K562 (cell line): ENCODE measurements at regions not wholly inside any gene's neighbourhood (a gene's known extent, or its start where the extent isn't known, plus 50 kb on each side); places are given as distances from the start of the nearest gene placed in this dataset.

Source experiments
- ATAC-seq: fragments of 200-7000 bp; cut with Tn5 transposase; 3 replicates; pipeline ENCODE4 v1.9.1; 2020; ENCODE audit warnings: moderate library complexity
- BruUV-seq: library from RNA; stranded (reverse); fragments of 400-500 nt; replicated peaks from 2 replicates; lab custom pipeline; 2021; lab: Mats Ljungman, UMichigan
- CTCF ChIA-PET: fragments of 300-600 bp; formaldehyde crosslinking; extraction: SDS; loops from one replicate; lab custom pipeline; 2021; ENCODE audit warnings: low intra/inter-chr PET ratio; lab: Yijun Ruan, JAX
- POLR2A ChIA-PET: fragments of 300-600, 350-650 bp; sonication (Branson Sonifier 250); formaldehyde crosslinking; extraction: SDS; loops from one replicate; lab custom pipeline; 2021; ENCODE audit warnings: antibody characterized with exemption, inconsistent platforms; lab: Yijun Ruan, JAX
- DNase-seq, 4 experiments: peaks; one replicate each; pipeline versions ENCODE4 v3.0.0 to v3.0.0-alpha.2; 2011 to 2018; ENCODE audit warnings: low spot score in 3 of 4, mixed read lengths in 3 of 4; ENCODE audit errors: extremely low read depth in 1 of 4
- FAIRE-seq: peaks from 2 replicates; lab custom pipeline; 2011; peaks lifted over from hg19 to GRCh38; lab: Jason Lieb, UNC
- H2AFZ ChIP-seq: 2 replicates; pipeline ENCODE4 v1.6.0; 2011; ENCODE audit warnings: low read depth, low read length, control low read depth, inconsistent platforms
- H3K27ac ChIP-seq: fragments of 200-600 bp; 3 replicates; pipeline ENCODE4 v1.8.0; 2011; ENCODE audit warnings: low read depth, mild to moderate bottlenecking, control low read depth, inconsistent platforms, low read length, moderate library complexity, mixed read lengths; ENCODE audit errors: extremely low read depth
- H3K27me3 ChIP-seq, 2 experiments: fragments of 300-600 bp in 1 of 2; 2 replicates in 1 of 2; 3 replicates in 1 of 2; pipeline versions ENCODE4 v1.6.0 to v1.8.0; 2011; ENCODE audit warnings: inconsistent platforms in 2 of 2, low read length in 2 of 2, mild to moderate bottlenecking in 1 of 2, mixed read lengths in 1 of 2, moderate library complexity in 1 of 2; ENCODE audit not compliant: control insufficient read depth in 2 of 2, insufficient read depth in 2 of 2
- H3K36me3 ChIP-seq: fragments of 300-600 bp; 3 replicates; pipeline ENCODE4 v1.8.0; 2011; ENCODE audit warnings: mild to moderate bottlenecking, low read length, inconsistent platforms; ENCODE audit not compliant: control insufficient read depth, insufficient read depth
- H3K4me1 ChIP-seq, 2 experiments: fragments of 200-600 bp in 1 of 2; replicated peaks in 1 of 2; 2 replicates in 1 of 2; 3 replicates in 1 of 2; pipeline versions ENCODE4 v1.5.1 to v1.8.0; 2011; ENCODE audit warnings: inconsistent platforms in 2 of 2, low read length in 2 of 2, mild to moderate bottlenecking in 1 of 2, mixed read lengths in 1 of 2, moderate library complexity in 1 of 2; ENCODE audit not compliant: control insufficient read depth in 2 of 2, insufficient read depth in 2 of 2
- H3K4me2 ChIP-seq: 2 replicates; pipeline ENCODE4 v1.6.1; 2011; ENCODE audit warnings: low read length, control low read depth, inconsistent platforms, mixed read lengths; ENCODE audit not compliant: insufficient read depth
- H3K4me3 ChIP-seq: fragments of 200-600 bp; sonication (generic), shearing (Covaris generic); 2 replicates; pipeline ENCODE4 v1.5.1; 2016; ENCODE audit warnings: control low read depth, inconsistent platforms
- H3K79me2 ChIP-seq: fragments of 200-600 bp; 3 replicates; pipeline ENCODE4 v1.8.0; 2011; ENCODE audit warnings: low read length, inconsistent platforms; ENCODE audit not compliant: control insufficient read depth, insufficient read depth
- H3K9ac ChIP-seq, 2 experiments: 2 replicates each; pipeline versions ENCODE4 v1.6.0 to v1.6.1; 2011; ENCODE audit warnings: low read depth in 2 of 2, low read length in 2 of 2, control low read depth in 1 of 2, inconsistent platforms in 1 of 2, mild to moderate bottlenecking in 1 of 2, mixed read lengths in 1 of 2; ENCODE audit not compliant: insufficient read depth in 1 of 2
- H3K9me1 ChIP-seq: one replicate; pipeline ENCODE4 v1.6.0; 2011; ENCODE audit warnings: inconsistent platforms, mild to moderate bottlenecking, low read length, moderate library complexity; ENCODE audit not compliant: control insufficient read depth, insufficient read depth
- H3K9me3 ChIP-seq: replicated peaks from 2 replicates; pipeline ENCODE4 v1.5.1; 2011; ENCODE audit warnings: low read depth, low read length, inconsistent platforms; ENCODE audit not compliant: control insufficient read depth, insufficient read depth
- H4K20me1 ChIP-seq: replicated peaks from 2 replicates; pipeline ENCODE4 v1.6.1; 2011; ENCODE audit warnings: low read length, inconsistent platforms, mixed read lengths; ENCODE audit not compliant: control insufficient read depth, insufficient read depth
- CBFA2T2 ChIP-seq: fragments of 450-650 bp; conservative IDR thresholded peaks from 2 replicates; pipeline ENCODE4 v1.6.1; 2017; ENCODE audit warnings: mild to moderate bottlenecking
- CREB3 ChIP-seq: fragments of 450-650 bp; conservative IDR thresholded peaks from 2 replicates; pipeline ENCODE4 v1.6.1; 2016; ENCODE audit warnings: missing genetic modification characterization, low read depth, mild to moderate bottlenecking, missing compliant biosample characterization, moderate library complexity
- HMG20B ChIP-seq: fragments of 250-450 bp; sonication (Bioruptor Pico); IDR thresholded peaks from 2 replicates; pipeline ENCODE4 v1.5.0; 2021; ENCODE audit warnings: mild to moderate bottlenecking
- NFIX ChIP-seq: fragments of 250-450 bp; sonication (Bioruptor Pico); IDR thresholded peaks from 2 replicates; pipeline ENCODE4 v1.4.0; 2020; ENCODE audit warnings: low read depth, mild to moderate bottlenecking, moderate library complexity
- RBM25 ChIP-seq: fragments of 200-400 bp; formaldehyde crosslinking; IDR thresholded peaks from 2 replicates; pipeline ENCODE4 v1.6.1; 2018; ENCODE audit warnings: low read length, low read depth, moderate library complexity; ENCODE audit not compliant: severe bottlenecking
- RBM39 ChIP-seq: fragments of 200-400 bp; formaldehyde crosslinking; optimal IDR thresholded peaks from 2 replicates; pipeline ENCODE3; 2018; ENCODE audit warnings: low read depth, low read length
- SMARCC2 ChIP-seq: fragments of 450-650 bp; IDR thresholded peaks from 2 replicates; pipeline ENCODE4 v1.6.1; 2017; ENCODE audit warnings: antibody characterized with exemption, moderate library complexity, mild to moderate bottlenecking, low read depth
- TAF7 ChIP-seq: fragments of 450-650 bp; IDR thresholded peaks from 2 replicates; pipeline ENCODE4 v1.6.1; 2016; ENCODE audit warnings: missing genetic modification characterization, missing compliant biosample characterization
- XRCC4 ChIP-seq: IDR thresholded peaks from one replicate; pipeline ENCODE4 v1.6.1; 2011; ENCODE audit not compliant: insufficient read depth, insufficient read length; ENCODE audit errors: extremely low read depth
- ZBTB7A ChIP-seq: IDR thresholded peaks from 2 replicates; pipeline ENCODE4 v1.6.1; 2011; ENCODE audit warnings: low read depth, mild to moderate bottlenecking, low read length, moderate library complexity, borderline replicate concordance; ENCODE audit not compliant: control insufficient read depth
- ZNF197 ChIP-seq: fragments of 200-800 bp; sonication (Bioruptor generic); IDR thresholded peaks from 2 replicates; pipeline ENCODE4 v1.6.1; 2016; ENCODE audit warnings: low read depth, missing genetic modification characterization, missing compliant biosample characterization
- ZNF354B ChIP-seq: fragments of 250-450 bp; sonication (Bioruptor Pico); IDR thresholded peaks from 2 replicates; pipeline ENCODE4 v1.4.0; 2020
- ZNF431 ChIP-seq: sonication (generic); formaldehyde crosslinking; IDR thresholded peaks from 2 replicates; pipeline ENCODE4 v1.8.0; 2022; ENCODE audit warnings: mild to moderate bottlenecking, missing genetic modification reagents
- ZNF589 ChIP-seq: fragments of 200-800 bp; sonication (Bioruptor generic); IDR thresholded peaks from 2 replicates; pipeline ENCODE4 v1.6.1; 2016; ENCODE audit warnings: low read depth, missing genetic modification characterization, missing compliant biosample characterization
- ZNF609 ChIP-seq: sonication (generic); formaldehyde crosslinking; IDR thresholded peaks from 2 replicates; pipeline ENCODE4 v1.8.1; 2023; ENCODE audit warnings: missing genetic modification reagents, mild to moderate bottlenecking, borderline replicate concordance
- ZSCAN32 ChIP-seq: fragments of 450-650 bp; formaldehyde crosslinking; IDR thresholded peaks from 2 replicates; pipeline ENCODE4 v1.4.0; 2020; ENCODE audit warnings: mild to moderate bottlenecking, moderate library complexity
- WGBS: fragments of 100-300 bp; shearing (Covaris generic); methylation state at CpG from one replicate; pipeline ENCODE4 v1.1.6; 2016; ENCODE audit warnings: low coverage, mixed read lengths; ENCODE audit not compliant: insufficient coverage; ENCODE audit errors: missing lambda C conversion rate; 5-methylcytosine and 5-hydroxymethylcytosine counted together
- in situ Hi-C: fragments of 300-500 bp; cut with MboI; formaldehyde crosslinking; loops from 4 replicates; pipeline ENCODE4 v1.15.0; 2018; ENCODE audit warnings: inconsistent platforms, mixed read lengths
- intact Hi-C: fragments of 100-400 bp; cut with micrococcal nuclease; formaldehyde crosslinking; loops from 2 replicates; pipeline ENCODE4 v1.14.2; 2022
- TF ChIP-seq, protein P1 (sequence below), 3 experiments: fragments of 200-800 bp in 1 of 3; sonication (Bioruptor generic) in 1 of 3; sonication (generic) in 1 of 3; formaldehyde crosslinking in 1 of 3; IDR thresholded peaks; 2 replicates each; pipeline versions ENCODE4 v1.6.1 to v1.8.0; 2016 to 2022; ENCODE audit warnings: mild to moderate bottlenecking in 2 of 3, missing compliant biosample characterization in 2 of 3, missing genetic modification characterization in 2 of 3, missing genetic modification reagents in 1 of 3

DNA sequence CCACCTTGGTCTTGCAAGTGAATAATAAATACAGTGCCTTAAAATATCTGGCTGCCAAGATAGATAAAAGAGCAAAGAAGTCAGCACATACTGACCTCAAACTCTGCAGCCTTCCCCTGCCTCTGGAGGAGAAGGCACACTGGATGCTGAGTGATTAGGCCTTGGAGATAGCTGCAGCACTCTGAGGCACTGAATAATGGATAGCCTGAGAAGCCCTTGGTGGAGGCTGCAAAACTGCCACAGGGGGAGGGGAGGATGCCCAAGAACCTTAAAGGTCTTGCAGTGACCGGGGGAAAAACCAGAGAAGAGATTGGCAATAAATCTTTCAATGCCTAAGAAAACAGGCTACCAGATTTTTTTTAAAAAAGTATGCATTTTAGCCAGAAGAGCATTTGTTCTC, 167.4 kb upstream of the PRMT6 start:
- no peak for FAIRE-seq
- no peak overlapping the region for H3K4me3 ChIP-seq
- H3K9me1 ChIP-seq, result no peaks in the 10 kb centered on the region
- CTCF ChIA-PET, result no interaction called here
- no peaks in the 10 kb centered on the region for H3K27me3 ChIP-seq
- no peak for DNase-seq
- no peak overlapping the region for H3K27ac ChIP-seq
- H4K20me1 ChIP-seq, result no peaks in the 10 kb centered on the region
- H3K4me1 ChIP-seq, result no peaks in the 10 kb centered on the region
- no peak overlapping the region for H3K9ac ChIP-seq
- no peaks in the 10 kb centered on the region for H3K79me2 ChIP-seq
- H3K36me3 ChIP-seq, result no peaks in the 10 kb centered on the region
- H3K4me2 ChIP-seq, result no peak overlapping the region
- in situ Hi-C loops, result no loop called here
- no peak for ATAC-seq
- WGBS, result 0% methylated on average over 1 of the region's 1 CpG
- no peaks in the 10 kb centered on the region for H3K9me3 ChIP-seq
- intact Hi-C loops, result no loop called here
- BruUV-seq, result no TSS peak
- H2AFZ ChIP-seq, result no peak overlapping the region
- POLR2A ChIA-PET, result interaction anchor here (0.6 kb wide), 1 partner anchor 275 kb away, joined by 4 read pairs; no protein-coding TSS in a partner anchor
- TF ChIP-seq HMG20B (CRISPR knock-in tag) (no peak), RBM39 (no peak), ZBTB7A (no peak), CREB3 (tag) (no peak), ZNF589 (CRISPR knock-in tag) (no peak), SMARCC2 (no peak), ZSCAN32 (CRISPR knock-in tag) (no peak), TAF7 (no peak), ZNF197 (no peak), ZNF354B (no peak), XRCC4 (no peak), CBFA2T2 (no peak), ZNF431 (CRISPR knock-in tag) (no peak), NFIX (no peak), ZNF609 (no peak), RBM25 (no peak)
- TF ChIP-seq, protein P1, sequence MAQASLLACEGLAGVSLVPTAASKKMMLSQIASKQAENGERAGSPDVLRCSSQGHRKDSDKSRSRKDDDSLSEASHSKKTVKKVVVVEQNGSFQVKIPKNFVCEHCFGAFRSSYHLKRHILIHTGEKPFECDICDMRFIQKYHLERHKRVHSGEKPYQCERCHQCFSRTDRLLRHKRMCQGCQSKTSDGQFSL (CRISPR knock-in tag; IDR thresholded peaks at IDR 0.05), result no peak
- TF ChIP-seq, protein P1 (tag; IDR thresholded peaks at IDR 0.05), result no peak
